Erythroblast (primary cell): ENCODE measurements at regions not wholly inside any gene's neighbourhood (a gene's known extent, or its start where the extent isn't known, plus 50 kb on each side); places are given as distances from the start of the nearest gene placed in this dataset.
"Not testable (repeated sequence)": the region's sequence is repeated elsewhere in the genome, so short reads cannot be mapped to it uniquely, and the experiment has no call there.

ENCODE experiments used
- DNase-seq, 2 experiments: peaks; one replicate each; lab custom pipeline; 2025; lab: John Stamatoyannopoulos, UW
- GATA1 ChIP-seq: IDR thresholded peaks from 2 replicates; pipeline ENCODE4 v1.6.1; 2011; ENCODE audit warnings: low read depth, mild to moderate bottlenecking, control low read depth, low read length, moderate library complexity
- POLR2A ChIP-seq: IDR thresholded peaks from 2 replicates; pipeline ENCODE4 v1.6.1; 2011; ENCODE audit warnings: mild to moderate bottlenecking, low read length

- DNase-seq, result no peak
- TF ChIP-seq GATA1, result no peak
Measured at GRCh38 chr7:53302496-53303246, 267.2 kb downstream of the POM121L12 start.

GRCh38 chr7:53303781-53304180 lies 268.3 kb downstream of the POM121L12 start:
- no peak for DNase-seq
- no peak for TF ChIP-seq GATA1
- TF ChIP-seq POLR2A, result no peak

DNA sequence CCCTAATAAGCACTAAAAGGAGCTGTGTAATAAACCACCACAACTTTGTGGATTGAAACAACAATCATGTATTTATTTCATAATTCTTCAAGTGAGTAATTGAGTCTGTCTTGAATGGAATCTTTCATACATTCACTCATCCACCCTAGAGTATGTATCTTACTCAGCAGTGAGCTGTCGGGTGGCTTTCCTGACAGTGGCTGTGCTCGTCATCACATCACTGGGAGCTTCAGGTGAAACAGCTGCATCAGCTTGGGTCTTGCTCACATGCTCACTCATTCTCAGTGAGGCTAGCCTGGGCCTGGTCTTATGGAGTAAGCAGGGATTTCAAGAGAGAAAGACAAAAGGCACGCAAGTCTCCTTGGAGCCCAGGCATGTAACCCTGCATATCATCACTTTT lies 271.4 kb downstream of the POM121L12 start:
- TF ChIP-seq GATA1 (no peak), POLR2A (no peak)

DNA sequence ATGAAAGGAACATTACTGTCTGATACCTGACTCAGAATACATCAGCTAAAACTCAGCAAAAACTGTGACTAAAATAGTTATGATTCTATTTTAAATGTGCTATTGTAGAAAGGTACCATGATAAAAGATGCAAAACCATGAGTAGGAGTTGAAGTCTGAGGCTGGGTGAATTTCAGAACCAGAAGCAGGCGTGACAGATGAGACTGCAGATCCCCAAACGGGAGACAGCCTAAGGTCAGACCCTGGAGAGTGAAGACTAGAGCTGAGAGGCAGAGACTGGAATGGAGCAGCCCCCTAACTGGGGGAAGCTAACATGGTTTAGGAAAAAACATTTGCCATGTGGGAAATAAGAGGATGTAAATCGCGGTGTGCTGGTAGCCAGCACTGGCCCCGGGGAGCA lies 275.8 kb downstream of the POM121L12 start:
- TF ChIP-seq POLR2A (no peak), GATA1 (no peak)
- DNase-seq, result no peak

More for the DNA sequence above, 271.4 kb downstream of the POM121L12 start:
- no peak for DNase-seq

DNA sequence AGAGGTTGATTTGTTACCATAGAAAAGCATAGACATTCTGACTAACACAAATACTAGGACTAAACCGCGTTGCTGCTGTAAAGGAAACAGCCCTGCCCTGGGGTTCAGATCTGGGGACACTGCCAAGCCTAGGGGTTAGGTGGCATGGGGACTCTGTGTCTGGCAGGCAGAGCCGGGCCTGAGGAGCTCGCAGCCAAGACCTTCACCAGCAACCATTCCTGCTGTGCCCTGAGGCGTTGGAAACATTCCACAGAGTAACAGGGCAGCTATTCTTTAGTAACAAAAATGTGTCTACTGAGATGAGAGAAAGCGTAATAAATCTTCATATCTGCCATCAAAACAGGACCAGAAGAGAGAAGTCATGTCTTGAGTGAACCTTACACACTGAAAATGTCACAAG lies 280.5 kb downstream of the POM121L12 start:
- no peak for DNase-seq
- no peak for TF ChIP-seq GATA1
- no peak for TF ChIP-seq POLR2A

- no peak for DNase-seq
- TF ChIP-seq POLR2A, result no peak
- no peak for TF ChIP-seq GATA1
Measured at GRCh38 chr7:53318566-53318965, 283.1 kb downstream of the POM121L12 start.

- no peak for DNase-seq
Measured at GRCh38 chr7:53325061-53325460, 289.6 kb downstream of the POM121L12 start.

DNA sequence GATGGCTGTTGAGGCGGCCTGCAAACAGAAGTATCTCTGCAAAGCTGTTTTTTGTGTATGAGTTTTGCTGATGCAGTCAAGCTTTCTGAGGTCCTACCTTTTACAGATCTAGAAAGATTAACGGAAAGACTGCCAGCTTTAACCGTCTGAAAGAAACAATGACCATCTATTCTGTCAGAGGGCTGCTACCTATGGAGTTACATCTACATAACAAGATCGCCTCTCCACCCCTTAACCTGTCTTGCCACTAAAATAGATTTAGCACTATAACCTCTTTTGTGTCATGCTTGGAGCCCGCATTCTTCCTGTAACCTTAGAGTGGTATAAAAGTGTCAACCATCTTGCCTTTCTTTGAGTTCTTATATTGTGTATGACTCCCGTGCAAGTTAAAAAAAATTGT lies 291.2 kb downstream of the POM121L12 start:
- DNase-seq, result no peak
- no peak for TF ChIP-seq POLR2A
- no peak for TF ChIP-seq GATA1

More at GRCh38 chr7:53325061-53325460, 289.6 kb downstream of the POM121L12 start:
- TF ChIP-seq POLR2A (no peak), GATA1 (no peak)

- TF ChIP-seq POLR2A (no peak), GATA1 (no peak)
- no peak for DNase-seq
Measured at GRCh38 chr7:53336105-53336668, 300.8 kb downstream of the POM121L12 start.

GRCh38 chr7:53340220-53340619 lies 304.8 kb downstream of the POM121L12 start:
- no peak for TF ChIP-seq GATA1
- TF ChIP-seq POLR2A, result no peak
- no peak for DNase-seq

- TF ChIP-seq POLR2A, result no peak
- TF ChIP-seq GATA1, result no peak
- peak in 1 of 2 experiments; percentile 20 for DNase-seq
Measured at GRCh38 chr7:53350241-53350640, 314.8 kb downstream of the POM121L12 start.

GRCh38 chr7:53351681-53352080 lies 316.2 kb downstream of the POM121L12 start:
- TF ChIP-seq GATA1, result no peak
- no peak for TF ChIP-seq POLR2A
- DNase-seq, result no peak

- TF ChIP-seq POLR2A, result no peak
- TF ChIP-seq GATA1, result no peak
- no peak for DNase-seq
Measured at GRCh38 chr7:53358269-53358668, 322.8 kb downstream of the POM121L12 start.

DNA sequence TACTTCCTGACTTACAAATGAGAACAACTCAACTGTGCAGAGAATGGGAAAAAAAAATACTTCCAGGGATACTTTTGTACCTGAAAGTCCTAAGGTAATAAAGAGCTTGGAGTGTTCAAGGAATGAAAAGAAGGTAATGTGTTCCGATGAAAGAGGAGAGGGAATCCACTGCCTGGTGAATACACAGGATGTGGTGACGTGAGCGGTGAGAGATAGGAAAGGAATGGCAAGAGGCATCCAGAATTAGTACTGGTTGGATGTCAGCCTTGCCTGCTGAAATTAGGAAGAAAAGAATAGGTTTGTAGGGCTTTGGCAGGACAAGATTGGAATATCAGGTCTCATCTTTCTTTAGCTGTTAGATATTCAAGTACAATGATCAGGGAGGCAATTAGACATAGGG lies 347.7 kb downstream of the POM121L12 start:
- no peak for TF ChIP-seq GATA1
- no peak for TF ChIP-seq POLR2A
- DNase-seq, result no peak

GRCh38 chr7:53385239-53385638 lies 349.8 kb downstream of the POM121L12 start:
- DNase-seq, result not testable (repeated sequence)

- TF ChIP-seq POLR2A (no peak), GATA1 (no peak)
- DNase-seq, result no peak
Measured at GRCh38 chr7:53387515-53387914, 352.1 kb downstream of the POM121L12 start.
